Parathyroid adenoma (tissue), 2 donors: ENCODE measurements at regions not wholly inside any gene's neighbourhood (a gene's known extent, or its start where the extent isn't known, plus 50 kb on each side); places are given as distances from the start of the nearest gene placed in this dataset.

ENCODE experiments used
- H2AFZ ChIP-seq: fragments of 300-600 bp; sonication (generic); one replicate; pipeline ENCODE4 v1.7.0; 2017; ENCODE audit warnings: antibody characterized with exemption, mild to moderate bottlenecking
- H3K27ac ChIP-seq: fragments of 300-600 bp; sonication (generic); one replicate; pipeline ENCODE4 v1.7.0; 2017
- H3K27me3 ChIP-seq: fragments of 300-600 bp; sonication (generic); one replicate; pipeline ENCODE4 v1.7.0; 2017; ENCODE audit warnings: low read length; ENCODE audit not compliant: control insufficient read depth, insufficient read depth
- H3K36me3 ChIP-seq: fragments of 300-600 bp; sonication (generic); one replicate; pipeline ENCODE4 v1.7.0; 2017; ENCODE audit warnings: low read length; ENCODE audit not compliant: control insufficient read depth, insufficient read depth
- H3K4me1 ChIP-seq: fragments of 300-600 bp; sonication (generic); one replicate; pipeline ENCODE4 v1.7.0; 2017; ENCODE audit warnings: control low read depth
- H3K4me2 ChIP-seq: fragments of 300-600 bp; sonication (generic); one replicate; pipeline ENCODE4 v1.7.0; 2017; ENCODE audit warnings: low read length
- H3K4me3 ChIP-seq: fragments of 300-600 bp; sonication (generic); one replicate; pipeline ENCODE4 v1.7.0; 2017; ENCODE audit warnings: low read depth, low read length
- H3K79me2 ChIP-seq: fragments of 300-600 bp; sonication (generic); one replicate; pipeline ENCODE4 v1.7.0; 2017; ENCODE audit warnings: control low read depth
- H3K9ac ChIP-seq: fragments of 300-600 bp; sonication (generic); one replicate; pipeline ENCODE4 v1.7.0; 2017; ENCODE audit warnings: mild to moderate bottlenecking
- H3K9me3 ChIP-seq: fragments of 300-600 bp; sonication (generic); one replicate; pipeline ENCODE4 v1.7.0; 2017; ENCODE audit warnings: low read length; ENCODE audit not compliant: control insufficient read depth
- TF ChIP-seq, protein P1 (sequence below): fragments of 300-600 bp; sonication (generic); IDR thresholded peaks from one replicate; pipeline ENCODE4 v1.7.0; 2017; ENCODE audit warnings: antibody characterized with exemption, mild to moderate bottlenecking
- donor health status: primary hyperparathyroidism.

DNA sequence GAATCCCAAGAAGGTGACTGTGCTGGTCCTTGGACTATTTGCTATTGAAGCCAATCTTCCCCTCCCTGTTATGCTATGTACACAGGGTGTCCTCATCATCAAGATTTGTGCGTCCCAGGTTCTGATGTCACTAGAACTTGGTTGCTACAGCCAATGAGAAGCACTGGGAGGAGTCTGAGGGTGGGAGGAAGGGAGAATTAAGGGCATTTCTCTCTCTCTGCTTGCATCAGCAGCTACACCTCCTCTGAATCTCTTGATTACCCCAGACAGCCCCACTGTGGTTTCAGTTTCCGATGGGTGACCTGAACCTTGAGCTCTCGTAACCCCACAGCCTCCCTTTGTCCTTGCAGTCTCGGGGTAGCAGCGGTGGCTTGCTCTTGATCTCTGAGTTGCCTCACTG lies 212.4 kb upstream of the SESN3 start:
- TF ChIP-seq, protein P1, sequence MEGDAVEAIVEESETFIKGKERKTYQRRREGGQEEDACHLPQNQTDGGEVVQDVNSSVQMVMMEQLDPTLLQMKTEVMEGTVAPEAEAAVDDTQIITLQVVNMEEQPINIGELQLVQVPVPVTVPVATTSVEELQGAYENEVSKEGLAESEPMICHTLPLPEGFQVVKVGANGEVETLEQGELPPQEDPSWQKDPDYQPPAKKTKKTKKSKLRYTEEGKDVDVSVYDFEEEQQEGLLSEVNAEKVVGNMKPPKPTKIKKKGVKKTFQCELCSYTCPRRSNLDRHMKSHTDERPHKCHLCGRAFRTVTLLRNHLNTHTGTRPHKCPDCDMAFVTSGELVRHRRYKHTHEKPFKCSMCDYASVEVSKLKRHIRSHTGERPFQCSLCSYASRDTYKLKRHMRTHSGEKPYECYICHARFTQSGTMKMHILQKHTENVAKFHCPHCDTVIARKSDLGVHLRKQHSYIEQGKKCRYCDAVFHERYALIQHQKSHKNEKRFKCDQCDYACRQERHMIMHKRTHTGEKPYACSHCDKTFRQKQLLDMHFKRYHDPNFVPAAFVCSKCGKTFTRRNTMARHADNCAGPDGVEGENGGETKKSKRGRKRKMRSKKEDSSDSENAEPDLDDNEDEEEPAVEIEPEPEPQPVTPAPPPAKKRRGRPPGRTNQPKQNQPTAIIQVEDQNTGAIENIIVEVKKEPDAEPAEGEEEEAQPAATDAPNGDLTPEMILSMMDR = no peak
- H3K4me1 ChIP-seq = no peaks in the 10 kb centered on the region
- H3K9ac ChIP-seq = no peak overlapping the region
- no peak overlapping the region for H3K4me2 ChIP-seq
- no peaks in the 10 kb centered on the region for H3K36me3 ChIP-seq
- H3K79me2 ChIP-seq = no peaks in the 10 kb centered on the region
- no peak overlapping the region for H3K4me3 ChIP-seq
- no peak overlapping the region for H3K27ac ChIP-seq
- H2AFZ ChIP-seq = no peak overlapping the region
- H3K9me3 ChIP-seq = no peaks in the 10 kb centered on the region
- H3K27me3 ChIP-seq = no peaks in the 10 kb centered on the region

DNA sequence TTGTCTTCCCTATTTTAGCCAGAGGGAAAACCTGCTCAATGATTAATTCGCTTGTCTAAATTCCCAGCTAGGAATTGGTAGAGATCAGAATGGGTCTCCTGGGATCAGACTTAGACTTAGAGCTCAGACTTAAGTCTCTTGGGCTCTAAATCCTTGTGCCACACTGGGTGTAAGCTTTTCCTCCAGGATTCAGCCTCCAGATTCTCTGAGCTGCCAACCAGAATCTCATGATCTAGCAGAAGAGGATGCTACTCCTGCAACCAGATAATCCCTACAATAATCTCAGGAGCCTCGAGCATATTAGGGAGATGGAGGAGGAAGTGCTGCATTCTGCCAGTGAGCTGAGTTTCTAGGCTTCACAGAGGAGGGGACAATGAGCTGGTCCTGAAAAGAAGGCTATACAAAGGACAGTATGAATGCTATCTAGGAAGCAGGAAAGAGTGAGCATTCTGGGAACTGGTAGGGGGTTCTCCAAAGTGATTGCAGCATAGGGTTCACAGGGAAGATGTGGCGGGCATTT lies 211.6 kb upstream of the SESN3 start:
- Histone ChIP-seq H3K4me2 (no peak overlapping the region), H2AFZ (no peak overlapping the region), H3K9ac (no peak overlapping the region), H3K4me3 (no peak overlapping the region), H3K36me3 (no peaks in the 10 kb centered on the region), H3K79me2 (no peaks in the 10 kb centered on the region), H3K27ac (no peak overlapping the region), H3K9me3 (no peaks in the 10 kb centered on the region), H3K4me1 (no peaks in the 10 kb centered on the region), H3K27me3 (no peaks in the 10 kb centered on the region)
- TF ChIP-seq, protein P1 = no peak

DNA sequence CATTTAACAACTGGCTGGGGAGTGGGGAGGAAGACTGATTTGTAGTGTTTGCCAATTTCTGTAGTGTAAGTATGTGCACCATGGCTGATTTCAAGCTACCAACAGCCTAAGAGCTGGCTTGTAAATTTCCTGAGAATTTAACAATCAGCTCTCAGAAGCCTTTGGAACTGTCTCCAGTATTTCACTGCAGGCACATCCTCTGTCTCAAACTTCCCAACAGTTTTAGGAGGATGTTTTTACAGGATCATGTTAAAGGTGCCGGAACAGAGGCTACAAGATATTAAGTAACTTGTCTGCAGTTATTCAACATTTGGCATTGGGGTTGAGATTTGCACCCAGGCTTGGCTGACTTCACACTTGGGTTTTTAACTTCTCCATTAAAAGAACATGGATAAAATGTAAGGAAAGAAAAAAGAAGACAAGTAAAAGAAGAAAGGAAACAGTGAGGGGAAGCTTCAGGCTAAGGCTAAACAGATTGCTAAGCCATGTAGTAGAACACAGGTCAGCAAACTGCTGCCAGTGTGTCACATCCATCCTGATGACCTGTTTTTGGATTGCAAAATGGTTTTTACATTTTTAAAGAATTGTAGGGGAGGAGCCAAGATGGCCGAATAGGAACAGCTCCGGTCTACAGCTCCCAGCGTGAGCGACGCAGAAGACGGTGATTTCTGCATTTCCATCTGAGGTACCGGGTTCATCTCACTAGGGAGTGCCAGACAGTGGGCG lies 204.8 kb upstream of the SESN3 start:
- Histone ChIP-seq H3K79me2 (no peaks in the 10 kb centered on the region), H3K4me1 (peaks cover 13% of the 10 kb centered on the region), H3K9me3 (no peaks in the 10 kb centered on the region), H2AFZ (no peak overlapping the region), H3K27me3 (no peaks in the 10 kb centered on the region), H3K9ac (no peak overlapping the region), H3K4me2 (no peak overlapping the region), H3K27ac (no peak overlapping the region), H3K36me3 (no peaks in the 10 kb centered on the region), H3K4me3 (no peak overlapping the region)
- TF ChIP-seq, protein P1 = no peak

DNA sequence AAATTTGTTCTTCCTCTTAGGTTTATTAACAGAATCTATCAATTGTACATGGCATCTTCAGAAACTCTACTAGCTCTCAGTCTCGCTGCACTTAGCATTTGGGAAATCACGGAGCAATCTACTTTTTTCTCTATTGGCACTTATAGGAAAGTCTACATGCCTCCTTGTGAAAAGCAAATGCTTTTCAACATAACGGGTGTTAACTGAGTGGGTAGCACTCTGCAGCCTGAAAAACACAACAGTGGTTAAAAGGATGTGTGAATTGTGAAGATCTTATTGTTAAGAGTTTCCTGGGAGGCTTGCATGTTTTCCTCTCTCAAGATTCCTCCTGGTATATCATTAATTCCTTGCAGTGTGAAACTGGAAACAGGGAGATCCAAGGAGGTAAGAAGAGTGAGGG lies 204.2 kb upstream of the SESN3 start:
- no peak overlapping the region for H3K4me3 ChIP-seq
- H3K36me3 ChIP-seq = no peaks in the 10 kb centered on the region
- H3K4me1 ChIP-seq = peaks cover 15% of the 10 kb centered on the region
- H3K27me3 ChIP-seq = no peaks in the 10 kb centered on the region
- H3K27ac ChIP-seq = no peak overlapping the region
- no peak overlapping the region for H2AFZ ChIP-seq
- TF ChIP-seq, protein P1 = no peak
- H3K9ac ChIP-seq = no peak overlapping the region
- H3K4me2 ChIP-seq = no peak overlapping the region
- H3K9me3 ChIP-seq = no peaks in the 10 kb centered on the region
- H3K79me2 ChIP-seq = no peaks in the 10 kb centered on the region

DNA sequence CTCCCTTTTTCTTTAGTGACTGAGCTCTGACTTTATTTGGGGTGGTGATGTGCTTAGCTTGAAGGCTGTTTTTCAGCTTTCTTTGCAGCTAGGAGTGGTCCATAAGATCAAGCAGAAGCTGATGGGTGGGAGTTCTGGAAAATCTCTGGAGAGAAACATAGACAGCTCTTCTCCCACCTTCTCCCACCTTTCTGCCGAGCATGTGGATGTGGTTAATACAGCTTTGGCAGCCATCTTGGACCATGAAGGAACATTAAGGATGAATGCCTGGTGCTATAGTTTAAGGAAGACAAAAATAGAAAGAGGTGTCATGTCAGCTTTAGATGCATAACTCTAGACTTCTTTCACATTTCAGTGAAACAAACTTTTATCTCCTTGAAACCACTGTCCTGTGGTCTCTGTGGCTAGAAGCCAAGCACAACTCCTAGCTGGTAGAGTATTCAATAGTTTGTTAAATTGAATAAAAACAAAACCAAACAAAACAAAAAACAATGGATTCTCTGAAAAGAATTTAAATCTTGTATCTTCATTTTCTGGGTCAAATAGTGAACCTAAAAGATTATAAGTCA lies 203.6 kb upstream of the SESN3 start:
- Histone ChIP-seq H3K27ac (no peak overlapping the region), H3K36me3 (no peaks in the 10 kb centered on the region), H3K9ac (no peak overlapping the region), H3K27me3 (no peaks in the 10 kb centered on the region), H3K4me1 (peaks cover 15% of the 10 kb centered on the region), H3K9me3 (no peaks in the 10 kb centered on the region), H3K4me2 (no peak overlapping the region), H3K79me2 (no peaks in the 10 kb centered on the region), H2AFZ (no peak overlapping the region), H3K4me3 (no peak overlapping the region)
- TF ChIP-seq, protein P1 = no peak
